ENCODE measurements at regions not wholly inside any gene's neighbourhood (a gene's known extent, or its start where the extent isn't known, plus 50 kb on each side); places are given as distances from the start of the nearest gene placed in this dataset.

- H3K23ac ChIP-seq (ENCODE audit: low read depth, low read length) = no peak overlapping the region
- H3K27me3 ChIP-seq (ENCODE audit: control insufficient read depth, insufficient read depth, low read length) = no peaks in the 10 kb centered on the region
- no peak overlapping the region for H4K5ac ChIP-seq (ENCODE audit: low read depth, low read length)
- no peak overlapping the region for H3K4ac ChIP-seq (ENCODE audit: low read depth, low read length)
- dilution Hi-C loops (cut with HindIII; ENCODE audit: low sequenced_read_pairs, unreplicated experiment) (no loop called here), in situ Hi-C loops (cut with MboI; ENCODE audit: low sequenced_read_pairs) (no loop called here), intact Hi-C loops (cut with micrococcal nuclease) (no loop called here)
- H3K36me3 ChIP-seq (ENCODE audit: control insufficient read depth, insufficient read depth, low read length) = no peaks in the 10 kb centered on the region
- no peak overlapping the region for H3K56ac ChIP-seq (ENCODE audit: extremely low read depth, insufficient read depth, low read length)
- H3K79me1 ChIP-seq (ENCODE audit: low read depth in 1 of 2, low read length in 2 of 2) = no peaks in the 10 kb centered on the region
- WGBS, 2 experiments (ENCODE audit: extremely low coverage in 2 of 2, insufficient read length in 1 of 2) = no CpG with 5 or more reads among the region's 1 CpG
- no peak overlapping the region for H2BK120ac ChIP-seq (ENCODE audit: low read depth, low read length)
- no peak overlapping the region for H2BK5ac ChIP-seq (ENCODE audit: low read depth, low read length, poor library complexity, severe bottlenecking)
- ChIA-PET POLR2A (ENCODE audit: unreplicated experiment) (no interaction called here), CTCF (no interaction called here)
- no peak overlapping the region for H2AK5ac ChIP-seq (ENCODE audit: low read depth, low read length)
- no peak overlapping the region for H3K9ac ChIP-seq (ENCODE audit: low read depth, low read length)
- no TSS peak for BruUV-seq (replicated peaks)
- H2AFZ ChIP-seq (replicated peaks; ENCODE audit: low read length, poor library complexity) = no peak overlapping the region
- H3K4me3 ChIP-seq (ENCODE audit: insufficient read depth, low read depth, low read length) = no peak overlapping the region
- no peak overlapping the region for H3K18ac ChIP-seq (ENCODE audit: low read depth, low read length)
- H4K91ac ChIP-seq (ENCODE audit: insufficient read depth, low read depth, low read length) = no peak overlapping the region
- H3K9me3 ChIP-seq (ENCODE audit: control insufficient read depth, insufficient read depth, low read length) = peaks cover 2% of the 10 kb centered on the region
- no peaks in the 10 kb centered on the region for H3K9me1 ChIP-seq (ENCODE audit: insufficient read depth, low read length)
- H3K27ac ChIP-seq (ENCODE audit: insufficient read depth, low read length) = no peak overlapping the region
- H4K8ac ChIP-seq (ENCODE audit: low read depth in 2 of 2, low read length in 2 of 2) = no peak overlapping the region
- H3K14ac ChIP-seq (replicated peaks; ENCODE audit: low read depth, low read length) = no peak overlapping the region
- TF ChIP-seq RAD21 (IDR thresholded peaks at IDR 0.05; ENCODE audit: low read length) (no peak), MXI1 (IDR thresholded peaks at IDR 0.05; ENCODE audit: borderline replicate concordance, low read depth, low read length) (no peak), MAZ (IDR thresholded peaks at IDR 0.05; ENCODE audit: borderline replicate concordance, low read depth, low read length) (no peak), CTCF (conservative IDR thresholded peaks at IDR 0.05; ENCODE audit: low read depth, low read length) (no peak), FOS (IDR thresholded peaks at IDR 0.05; ENCODE audit: low read depth, low read length) (no peak), NFE2L2 (IDR thresholded peaks at IDR 0.05; ENCODE audit: low read depth, low read length) (no peak), CHD1 (IDR thresholded peaks at IDR 0.05; ENCODE audit: low read depth, low read length) (no peak), RCOR1 (IDR thresholded peaks at IDR 0.05; ENCODE audit: insufficient replicate concordance, low read length) (no peak), USF2 (IDR thresholded peaks at IDR 0.05; ENCODE audit: low read depth, low read length) (no peak)
- no peak overlapping the region for H2BK20ac ChIP-seq (ENCODE audit: low read depth, low read length)
- DNase-seq = no peak
- no peaks in the 10 kb centered on the region for H3K4me1 ChIP-seq (ENCODE audit: control insufficient read depth, insufficient read depth, low read length)
- H2BK15ac ChIP-seq (ENCODE audit: low read depth, low read length) = no peak overlapping the region
- no peak overlapping the region for H2AK9ac ChIP-seq (replicated peaks; ENCODE audit: low read depth, low read length, poor library complexity)
- H3K4me2 ChIP-seq (ENCODE audit: low read depth, low read length) = no peak overlapping the region
- H4K20me1 ChIP-seq (ENCODE audit: insufficient read depth, low read length) = no peaks in the 10 kb centered on the region
- ATAC-seq (ENCODE audit: low read depth) = no peak
Observed at GRCh38 chr12:17884581-17884980, 205.4 kb downstream of the RERGL start.

Data from IMR-90 (cell line).